C4-2B (cell line): ENCODE measurements at regions not wholly inside any gene's neighbourhood (a gene's known extent, or its start where the extent isn't known, plus 50 kb on each side); places are given as distances from the start of the nearest gene placed in this dataset.

ENCODE experiments used
- H3K27ac ChIP-seq: fragments of 450-650 bp; 2 replicates; pipeline ENCODE4 v1.5.1; 2017
- ZFX ChIP-seq: fragments of 450-650 bp; IDR thresholded peaks from 2 replicates; pipeline ENCODE4 v1.6.1; 2017
- TF ChIP-seq, protein P1 (sequence below): fragments of 450-650 bp; conservative IDR thresholded peaks from 2 replicates; pipeline ENCODE4 v1.5.1; 2017; ENCODE audit warnings: mild to moderate bottlenecking

DNA sequence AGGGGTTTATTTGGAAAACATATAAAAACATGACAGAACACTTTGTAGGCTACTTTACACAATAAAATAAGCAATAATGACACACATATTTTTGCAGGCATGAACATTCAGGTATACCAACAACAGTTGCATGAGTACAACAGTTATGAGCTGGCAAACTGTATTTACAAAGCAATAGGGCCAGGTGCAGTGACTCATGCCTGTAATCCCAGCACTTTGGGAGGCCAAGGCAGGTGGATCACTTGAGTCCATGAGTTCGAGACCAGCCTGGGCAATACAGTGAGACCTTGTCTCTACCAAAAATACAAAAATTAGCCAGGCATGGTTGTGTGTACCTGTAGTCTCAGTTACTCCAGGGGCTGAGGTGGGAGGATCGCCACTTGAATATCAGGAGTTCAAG is 101.1 kb downstream of the BMP4 start:
- no peak for TF ChIP-seq ZFX
- TF ChIP-seq, protein P1, sequence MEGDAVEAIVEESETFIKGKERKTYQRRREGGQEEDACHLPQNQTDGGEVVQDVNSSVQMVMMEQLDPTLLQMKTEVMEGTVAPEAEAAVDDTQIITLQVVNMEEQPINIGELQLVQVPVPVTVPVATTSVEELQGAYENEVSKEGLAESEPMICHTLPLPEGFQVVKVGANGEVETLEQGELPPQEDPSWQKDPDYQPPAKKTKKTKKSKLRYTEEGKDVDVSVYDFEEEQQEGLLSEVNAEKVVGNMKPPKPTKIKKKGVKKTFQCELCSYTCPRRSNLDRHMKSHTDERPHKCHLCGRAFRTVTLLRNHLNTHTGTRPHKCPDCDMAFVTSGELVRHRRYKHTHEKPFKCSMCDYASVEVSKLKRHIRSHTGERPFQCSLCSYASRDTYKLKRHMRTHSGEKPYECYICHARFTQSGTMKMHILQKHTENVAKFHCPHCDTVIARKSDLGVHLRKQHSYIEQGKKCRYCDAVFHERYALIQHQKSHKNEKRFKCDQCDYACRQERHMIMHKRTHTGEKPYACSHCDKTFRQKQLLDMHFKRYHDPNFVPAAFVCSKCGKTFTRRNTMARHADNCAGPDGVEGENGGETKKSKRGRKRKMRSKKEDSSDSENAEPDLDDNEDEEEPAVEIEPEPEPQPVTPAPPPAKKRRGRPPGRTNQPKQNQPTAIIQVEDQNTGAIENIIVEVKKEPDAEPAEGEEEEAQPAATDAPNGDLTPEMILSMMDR: no peak
- no peak overlapping the region for H3K27ac ChIP-seq

DNA sequence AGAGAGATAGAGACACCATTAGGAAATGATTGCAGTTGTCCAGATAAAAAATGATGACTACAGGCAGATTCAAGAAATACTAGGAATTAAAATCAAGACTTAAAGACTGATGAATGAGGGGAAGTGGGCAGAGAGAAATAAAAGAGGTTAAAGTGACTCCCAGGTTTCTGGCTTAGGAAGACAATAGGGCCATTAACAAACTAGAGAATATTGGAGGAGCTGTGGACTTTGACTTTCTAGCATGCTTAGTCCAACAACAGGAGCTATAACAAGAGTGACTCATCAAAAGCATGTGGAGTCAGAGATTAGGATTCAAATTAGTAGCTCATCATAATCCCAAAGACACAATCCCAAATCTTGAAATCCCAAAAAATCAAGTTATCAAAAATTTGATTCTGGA is 101.5 kb downstream of the BMP4 start:
- H3K27ac ChIP-seq: no peak overlapping the region
- TF ChIP-seq, protein P1: no peak
- TF ChIP-seq ZFX: no peak

DNA sequence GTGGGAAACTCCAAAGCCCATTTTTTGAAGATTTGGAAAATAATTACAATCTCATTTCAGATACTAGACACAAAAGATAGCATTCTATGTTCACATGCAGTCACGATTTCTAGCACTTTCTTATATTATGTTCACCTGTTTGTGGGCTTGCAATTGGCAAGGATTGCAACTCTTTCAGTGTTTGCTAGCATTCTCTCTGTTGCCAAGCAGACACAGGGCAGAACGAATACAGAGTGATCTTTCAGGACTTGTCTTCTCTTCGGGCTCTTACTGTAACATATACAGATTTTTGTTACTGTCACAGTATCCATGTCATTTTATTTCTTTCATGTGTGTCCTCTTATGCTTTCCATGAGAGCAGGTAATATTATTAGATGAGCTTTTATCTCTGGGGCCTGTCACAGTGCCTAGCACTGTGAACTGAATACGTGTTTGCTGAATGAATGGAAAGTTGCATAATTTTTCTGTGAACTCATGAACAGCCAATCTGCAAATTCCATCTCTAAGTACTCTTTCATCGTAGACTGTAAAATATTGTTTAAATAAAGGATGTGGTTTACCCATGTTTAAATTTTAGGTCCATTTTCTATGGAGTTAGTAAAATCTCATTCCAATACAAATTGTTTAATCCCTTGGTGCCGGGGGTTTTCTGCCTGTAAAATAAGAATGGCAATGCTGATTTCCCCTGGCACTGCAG is 105.1 kb downstream of the BMP4 start:
- TF ChIP-seq, protein P1: no peak
- TF ChIP-seq ZFX: no peak
- no peak overlapping the region for H3K27ac ChIP-seq

DNA sequence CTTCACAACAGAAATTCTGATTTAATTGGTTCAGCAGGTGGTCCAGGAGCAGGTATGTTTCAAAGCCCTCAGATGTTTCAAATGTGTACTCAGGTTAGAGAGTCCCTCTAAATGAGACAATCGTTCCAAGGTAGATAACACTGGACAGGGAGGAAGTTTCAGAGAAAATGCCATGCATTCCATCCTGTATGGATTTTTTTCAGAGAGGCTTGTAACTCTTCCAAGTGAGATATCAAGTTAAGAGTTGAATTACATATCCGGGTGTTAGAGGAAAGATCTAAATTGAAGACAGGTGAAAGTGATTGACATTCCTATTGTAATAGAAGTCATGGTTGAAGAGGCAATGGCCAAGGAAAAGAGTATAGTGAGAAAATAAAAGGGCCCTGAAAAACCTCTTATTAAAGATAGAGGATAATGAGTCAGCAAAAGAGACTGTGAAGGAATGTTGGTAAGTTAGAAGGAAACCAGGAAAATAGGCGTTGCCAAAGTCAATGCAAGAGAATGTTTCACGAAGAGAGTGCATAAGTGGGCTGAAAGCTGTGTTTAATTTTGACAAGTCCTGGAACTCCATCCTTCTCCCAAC is 105.8 kb downstream of the BMP4 start:
- no peak overlapping the region for H3K27ac ChIP-seq
- TF ChIP-seq, protein P1: no peak
- no peak for TF ChIP-seq ZFX

DNA sequence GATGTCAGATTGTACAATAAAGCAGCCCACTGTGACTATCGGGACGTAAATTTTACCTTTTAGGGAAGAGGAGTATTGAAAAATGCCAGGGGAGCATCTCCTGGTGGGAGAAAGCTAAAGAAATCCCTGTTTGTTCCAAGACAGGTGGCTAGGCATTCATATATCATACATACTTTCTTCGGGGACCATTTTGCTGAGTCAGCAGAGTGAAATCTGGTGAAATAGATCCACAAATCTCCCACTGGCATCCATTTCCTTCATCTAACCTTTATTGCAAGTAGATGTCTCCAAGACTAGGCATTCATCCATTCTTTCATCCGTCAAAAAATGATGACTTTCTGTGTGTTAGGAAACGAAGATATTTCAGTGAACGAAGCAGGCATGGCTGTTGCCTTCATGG is 107.1 kb downstream of the BMP4 start:
- TF ChIP-seq, protein P1: no peak
- no peak for TF ChIP-seq ZFX
- no peak overlapping the region for H3K27ac ChIP-seq

DNA sequence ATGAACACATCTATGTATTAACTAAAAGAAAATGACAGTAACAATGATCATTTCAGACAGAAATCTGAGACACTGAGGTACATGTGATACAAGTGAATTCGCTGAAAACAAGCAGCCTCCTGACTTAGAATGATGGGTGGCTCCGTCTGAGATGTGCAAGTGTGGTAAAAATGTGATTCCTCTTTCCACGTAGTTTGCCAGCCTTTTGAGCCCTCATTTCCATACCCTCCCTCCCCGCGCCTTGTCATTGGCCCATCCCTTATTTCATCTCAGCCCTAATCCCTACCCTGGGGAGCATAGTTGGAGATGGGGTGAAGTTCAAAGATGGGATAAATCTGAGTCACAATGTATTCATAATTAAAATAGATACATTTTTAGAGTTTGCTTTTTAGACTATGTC is 107.8 kb downstream of the BMP4 start:
- no peak overlapping the region for H3K27ac ChIP-seq
- no peak for TF ChIP-seq ZFX
- TF ChIP-seq, protein P1: no peak

DNA sequence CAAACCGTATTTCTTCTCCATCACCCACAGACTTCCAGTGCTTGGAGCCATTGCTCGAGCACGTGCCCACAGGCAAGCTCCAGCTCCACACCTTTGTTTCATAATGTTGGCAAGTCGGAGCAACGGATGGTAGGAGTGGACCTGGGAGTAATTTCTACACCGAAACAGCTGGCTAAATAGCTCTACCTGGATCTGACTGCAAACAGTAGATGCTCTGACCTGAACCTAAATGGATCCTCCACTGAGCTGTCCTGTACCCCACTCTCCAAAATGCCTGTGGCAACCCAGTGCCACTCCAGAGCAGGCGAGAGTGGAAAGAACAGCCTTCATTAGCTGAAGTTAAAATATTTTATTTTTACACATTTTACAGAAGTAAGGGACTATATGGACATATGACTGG is 108.7 kb downstream of the BMP4 start:
- no peak overlapping the region for H3K27ac ChIP-seq
- TF ChIP-seq, protein P1: no peak
- TF ChIP-seq ZFX: no peak
